ENCODE measurements at regions not wholly inside any gene's neighbourhood (a gene's known extent, or its start where the extent isn't known, plus 50 kb on each side); places are given as distances from the start of the nearest gene placed in this dataset.

DNA sequence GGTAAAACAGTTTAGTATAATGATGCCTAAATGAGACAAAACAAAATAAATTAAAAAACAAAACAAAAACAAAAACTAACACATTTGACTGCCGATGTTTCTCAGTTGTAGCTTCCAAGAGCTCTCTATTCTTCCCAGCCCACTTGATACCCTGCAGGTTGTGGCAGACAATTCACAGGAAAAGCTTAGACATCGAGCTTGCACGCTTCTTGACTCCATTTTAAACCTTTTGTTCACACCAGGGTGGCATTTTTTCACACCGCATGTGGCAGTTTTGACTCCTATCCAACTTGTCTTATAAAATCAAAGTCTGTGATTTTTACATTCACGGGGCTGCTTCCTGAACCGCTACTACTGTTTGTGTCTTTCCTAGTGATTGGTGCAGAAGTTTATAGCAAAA is 575.9 kb downstream of the USP25 start:
- no peak for DNase-seq (ENCODE audit: low spot score)

- no peak for DNase-seq (ENCODE audit: low spot score)
Measured at GRCh38 chr21:16307256-16307655, 577.5 kb downstream of the USP25 start.

DNA sequence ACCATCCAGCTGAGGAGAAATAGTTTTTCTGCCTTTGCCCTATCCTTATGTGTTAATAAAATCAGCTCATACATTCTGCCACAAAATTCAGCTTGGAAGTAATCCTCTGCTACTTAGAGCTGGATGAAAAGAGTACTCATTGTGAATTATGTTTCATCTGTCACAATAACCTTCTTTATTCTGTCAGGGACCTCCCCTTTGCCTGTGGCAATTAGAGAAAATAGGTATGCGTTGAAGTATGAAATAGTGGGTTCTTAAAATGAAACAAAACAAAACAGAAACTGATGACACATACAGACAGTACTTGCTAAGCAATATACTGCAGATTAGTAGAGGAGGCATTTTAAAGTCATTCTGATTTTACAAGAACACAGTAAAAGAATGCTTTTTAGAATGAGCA is 578.5 kb downstream of the USP25 start:
- DNase-seq (ENCODE audit: low spot score) = no peak

GRCh38 chr21:16309250-16309971 is 579.6 kb downstream of the USP25 start:
- DNase-seq (ENCODE audit: low spot score) = no peak

DNA sequence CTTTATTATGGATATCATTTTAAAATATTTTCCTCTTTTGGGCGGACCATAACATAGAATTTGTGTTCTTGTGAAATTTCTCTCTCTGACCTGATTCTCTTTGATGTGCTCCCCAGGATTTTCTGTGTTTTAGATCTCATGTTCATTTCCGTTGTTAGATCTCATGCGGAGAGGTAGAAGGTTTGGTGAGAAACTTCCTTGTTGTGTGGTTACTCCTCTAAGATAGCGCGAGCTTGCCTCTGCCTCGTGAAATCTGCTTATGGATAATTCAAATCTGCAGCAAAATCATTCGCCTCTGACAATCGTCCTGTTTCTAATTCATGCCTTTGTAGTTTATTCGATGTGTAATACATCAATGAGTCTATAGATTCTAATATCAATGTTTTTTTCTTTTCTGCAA is 580.4 kb downstream of the USP25 start:
- no peak for DNase-seq (ENCODE audit: low spot score)

DNA sequence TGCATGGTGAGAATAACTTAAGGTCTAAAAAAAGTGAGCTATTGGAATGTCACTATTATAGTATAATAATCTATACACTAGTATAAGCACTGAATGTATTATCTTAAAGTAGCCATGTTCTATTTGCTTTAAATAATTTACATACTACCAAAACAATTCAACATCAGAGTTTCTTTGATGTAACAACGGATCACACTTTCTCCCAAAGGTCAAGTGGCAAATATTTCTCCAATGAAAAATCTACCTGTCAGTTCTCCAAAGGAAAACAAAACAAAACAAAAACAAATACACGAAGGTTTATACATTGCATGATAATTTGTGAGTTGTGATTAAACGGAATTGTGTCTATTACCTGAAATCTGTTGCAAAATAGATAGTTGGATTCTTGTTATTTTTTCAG is 581.4 kb downstream of the USP25 start:
- no peak for DNase-seq (ENCODE audit: low spot score)

DNA sequence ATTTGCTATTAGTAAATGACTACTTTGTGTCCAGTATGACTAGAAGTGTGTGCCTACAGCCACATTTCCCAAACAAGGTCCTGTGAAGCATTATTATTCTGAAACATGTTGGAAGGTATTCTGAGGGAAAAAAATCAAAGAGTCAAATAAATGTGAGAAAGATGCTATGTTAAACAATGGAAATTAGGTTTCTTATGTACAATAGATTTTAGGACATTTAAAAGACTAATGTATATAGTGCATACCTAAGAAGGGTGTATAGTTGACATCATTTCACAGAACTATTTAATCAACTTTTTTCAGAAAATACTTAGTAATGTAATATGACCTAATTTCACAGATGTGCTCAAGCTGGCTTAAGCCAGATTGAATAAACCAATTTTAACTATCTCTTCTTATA is 582.5 kb downstream of the USP25 start:
- no peak for DNase-seq (ENCODE audit: low spot score)

DNA sequence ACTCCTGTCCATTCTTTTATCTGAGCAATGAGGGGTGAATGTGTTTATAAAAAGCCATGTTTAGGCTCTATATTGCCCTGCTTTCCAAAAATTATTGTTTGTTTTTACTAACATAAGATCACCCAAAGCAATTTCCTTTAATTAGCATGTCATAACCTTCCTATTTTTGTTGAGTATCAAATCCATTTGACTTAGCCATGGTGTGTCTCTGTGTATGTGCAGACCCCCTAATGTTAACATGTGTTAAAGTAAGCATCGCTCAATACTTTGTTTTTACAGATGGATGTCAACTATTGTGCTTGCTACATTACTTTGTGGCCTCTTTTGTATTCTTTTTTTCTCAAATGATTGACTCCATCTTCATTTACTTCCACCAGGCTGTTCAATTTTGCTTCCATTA is 585.4 kb downstream of the USP25 start:
- DNase-seq (ENCODE audit: low spot score) = no peak

DNA sequence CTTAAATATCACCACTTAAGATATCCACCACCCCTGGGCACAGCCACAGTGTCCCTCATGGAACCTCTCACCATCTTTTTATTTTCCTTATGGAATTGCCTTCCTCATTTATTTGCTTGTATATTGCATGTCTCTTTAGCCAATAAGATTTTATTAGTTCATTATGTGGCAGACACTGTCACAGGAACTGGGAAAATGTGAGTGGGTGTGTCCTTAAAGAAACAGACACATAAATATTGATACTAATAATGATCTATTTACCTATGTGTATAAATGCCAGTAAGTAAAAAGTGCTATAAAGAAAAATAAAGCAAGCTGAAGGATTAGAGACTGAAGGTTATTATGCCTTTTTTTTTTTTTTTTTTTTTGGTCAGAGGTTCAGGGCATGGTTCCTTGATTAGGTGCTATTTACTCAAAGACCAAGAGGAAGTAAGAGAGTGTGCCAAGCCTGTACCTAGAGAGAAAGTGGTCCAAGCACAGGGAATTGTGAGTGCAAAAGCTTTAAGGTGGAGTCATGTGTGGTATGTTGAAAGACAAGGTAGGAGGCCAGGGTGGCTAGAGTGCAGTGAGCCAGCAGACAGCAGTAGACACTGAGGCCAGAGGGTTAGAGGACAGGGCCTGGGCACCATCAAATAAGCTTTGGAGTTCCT is 589.0 kb downstream of the USP25 start:
- DNase-seq (ENCODE audit: low spot score) = no peak

GRCh38 chr21:16320110-16320509 is 590.3 kb downstream of the USP25 start:
- no peak for DNase-seq (ENCODE audit: low spot score)

- no peak for DNase-seq (ENCODE audit: low spot score)
Measured at GRCh38 chr21:16322454-16322853, 592.7 kb downstream of the USP25 start.

DNA sequence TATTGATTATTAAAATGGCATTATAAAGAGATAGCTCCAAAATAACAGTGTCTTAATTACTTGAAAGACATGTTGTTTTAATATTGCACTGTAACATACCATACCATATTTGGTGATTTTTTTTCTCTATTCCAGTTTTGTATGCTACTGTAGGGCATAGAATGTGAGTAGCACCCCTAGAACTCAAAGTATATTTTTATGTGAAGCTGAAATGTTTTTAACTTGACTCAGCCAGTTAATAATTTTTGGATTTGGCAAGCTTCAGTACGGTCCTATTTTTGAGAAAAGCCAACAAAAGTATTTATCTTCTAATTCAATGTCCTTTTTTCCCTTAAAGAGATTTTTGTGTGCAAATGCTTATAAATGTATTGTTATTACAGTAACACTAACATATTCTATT is 593.8 kb downstream of the USP25 start:
- DNase-seq (ENCODE audit: low spot score) = no peak

GRCh38 chr21:16324630-16325029 is 594.8 kb downstream of the USP25 start:
- DNase-seq (ENCODE audit: low spot score) = no peak

- DNase-seq (ENCODE audit: low spot score) = peak; percentile 50
Measured at GRCh38 chr21:16330082-16330907, 600.5 kb downstream of the USP25 start.

DNA sequence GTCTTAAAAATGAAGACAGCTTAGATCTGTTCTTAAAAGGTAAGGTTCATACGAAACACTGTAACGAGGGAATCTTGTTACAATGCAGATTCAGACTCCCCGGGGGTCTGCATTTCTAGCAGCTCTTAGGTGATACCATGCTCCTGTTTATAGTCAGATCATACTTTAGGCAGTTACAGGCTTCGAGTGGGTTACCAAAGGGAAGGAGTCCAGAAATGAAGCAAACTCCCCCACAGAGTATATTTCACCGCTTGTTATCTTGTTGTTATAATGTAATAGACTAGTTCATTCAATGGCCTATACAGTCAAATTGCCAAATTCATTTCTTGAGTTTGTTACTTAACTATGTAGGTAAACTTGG is 601.1 kb downstream of the USP25 start:
- DNase-seq (ENCODE audit: low spot score) = no peak

DNA sequence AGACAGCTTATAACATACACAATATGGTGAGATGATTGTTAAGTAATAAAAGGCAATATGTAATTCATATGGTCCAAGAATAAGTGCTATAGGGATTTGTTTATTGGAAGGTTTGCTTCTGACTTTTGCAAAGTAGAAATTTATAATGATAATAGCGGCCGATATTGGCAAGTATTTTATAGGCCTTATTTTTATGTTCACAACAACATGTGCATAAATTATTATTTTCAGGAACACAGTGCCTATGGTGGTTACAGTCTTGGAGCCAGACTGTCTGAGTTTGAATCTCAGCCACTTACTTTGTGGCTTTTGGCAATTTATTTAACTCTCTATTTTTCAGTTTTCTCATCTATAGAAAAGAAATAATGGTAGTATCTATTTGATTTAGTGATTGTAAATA is 607.5 kb downstream of the USP25 start:
- DNase-seq (ENCODE audit: low spot score) = no peak

- no peak for DNase-seq (ENCODE audit: low spot score)
Measured at GRCh38 chr21:16342932-16343331, 613.1 kb downstream of the USP25 start.

GRCh38 chr21:16343776-16344175 is 614.0 kb downstream of the USP25 start:
- no peak for DNase-seq (ENCODE audit: low spot score)

DNA sequence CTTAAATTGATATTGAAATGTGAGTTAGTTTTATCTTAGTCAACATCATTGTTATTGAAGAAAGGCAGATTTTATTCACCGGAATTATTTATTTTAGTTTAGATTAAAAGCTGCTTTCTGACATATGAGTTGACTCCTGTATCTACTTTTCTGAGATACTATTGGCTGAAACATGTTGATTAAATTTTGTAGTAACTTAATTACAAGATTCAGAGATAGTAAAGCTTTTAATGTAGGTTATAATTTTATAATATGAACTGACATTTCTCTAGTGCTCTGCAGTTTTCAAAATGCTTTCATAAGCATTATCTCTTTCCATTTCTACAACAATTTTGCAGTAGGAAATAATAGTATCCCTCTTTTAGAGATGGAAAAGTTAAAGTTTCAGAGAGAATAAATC is 616.0 kb downstream of the USP25 start:
- no peak for DNase-seq (ENCODE audit: low spot score)

GRCh38 chr21:16347223-16347622 is 617.4 kb downstream of the USP25 start:
- DNase-seq (ENCODE audit: low spot score) = no peak

- no peak for DNase-seq (ENCODE audit: low spot score)
Measured at GRCh38 chr21:16353764-16354163, 624.0 kb downstream of the USP25 start.

GRCh38 chr21:16357994-16358393 is 628.2 kb downstream of the USP25 start:
- DNase-seq (ENCODE audit: low spot score) = no peak

GRCh38 chr21:16358784-16359183 is 629.0 kb downstream of the USP25 start:
- DNase-seq (ENCODE audit: low spot score) = no peak

Data from D341Med (cell line).